Stimulated activated CD4-positive, alpha-beta T cell treated with anti-CD3 and anti-CD28 coated beads, Interleukin-15, amount 100 ng/mL, for 48 hours (primary cell): ENCODE measurements at regions not wholly inside any gene's neighbourhood (a gene's known extent, or its start where the extent isn't known, plus 50 kb on each side); places are given as distances from the start of the nearest gene placed in this dataset.
"Not testable (repeated sequence)": the region's sequence is repeated elsewhere in the genome, so short reads cannot be mapped to it uniquely, and the experiment has no call there.

ENCODE experiments used
- DNase-seq, 2 donors: peaks; one replicate each; pipeline ENCODE4 v3.0.0-alpha.2; 2020; ENCODE audit warnings: low read depth in 2 of 2

- no peak for DNase-seq
These were observed 713.9 kb downstream of the ETS1 start for GRCh38 chr11:127873478-127873877.

GRCh38 chr11:127866109-127866508, 721.2 kb downstream of the ETS1 start:
- no peak for DNase-seq

GRCh38 chr11:127864861-127865260, 722.5 kb downstream of the ETS1 start:
- DNase-seq, result no peak

GRCh38 chr11:127862406-127862805, 725.0 kb downstream of the ETS1 start:
- DNase-seq, result no peak

- DNase-seq, result no peak
These were observed 727.4 kb downstream of the ETS1 start for GRCh38 chr11:127859941-127860354.

GRCh38 chr11:127844876-127845275, 742.5 kb downstream of the ETS1 start:
- no peak for DNase-seq

- DNase-seq, result peak; percentile 56 to 61
These were observed 743.6 kb downstream of the ETS1 start for GRCh38 chr11:127843483-127844396.

GRCh38 chr11:127825183-127825582, 762.2 kb downstream of the ETS1 start:
- no peak for DNase-seq

GRCh38 chr11:127818625-127819024, 768.7 kb downstream of the ETS1 start:
- DNase-seq, result no peak

- no peak for DNase-seq
These were observed 770.4 kb downstream of the ETS1 start for GRCh38 chr11:127816962-127817361.

- DNase-seq, result no peak
These were observed 772.0 kb downstream of the ETS1 start for GRCh38 chr11:127815331-127815730.

- no peak for DNase-seq
These were observed 780.9 kb downstream of the ETS1 start for GRCh38 chr11:127806501-127806900.

GRCh38 chr11:127805771-127806170, 781.6 kb downstream of the ETS1 start:
- DNase-seq, result no peak

GRCh38 chr11:127804747-127805400, 782.5 kb downstream of the ETS1 start:
- no peak for DNase-seq

- DNase-seq, result no peak
These were observed 783.6 kb downstream of the ETS1 start for GRCh38 chr11:127803755-127804154.

GRCh38 chr11:127800989-127801688, 786.2 kb downstream of the ETS1 start:
- DNase-seq, result no peak

GRCh38 chr11:127795326-127795725, 792.0 kb downstream of the ETS1 start:
- no peak for DNase-seq

- no peak for DNase-seq
These were observed 791.3 kb upstream of the KIRREL3 start for GRCh38 chr11:127791844-127792243.

GRCh38 chr11:127790592-127790991, 790.0 kb upstream of the KIRREL3 start:
- no peak for DNase-seq

GRCh38 chr11:127789927-127790326, 789.4 kb upstream of the KIRREL3 start:
- no peak for DNase-seq

- DNase-seq, result not testable (repeated sequence)
These were observed 772.4 kb upstream of the KIRREL3 start for GRCh38 chr11:127772938-127773337.

GRCh38 chr11:127768931-127769330, 768.4 kb upstream of the KIRREL3 start:
- DNase-seq, result not testable (repeated sequence)
